Right lobe of liver (tissue), 4 donors: ENCODE measurements at regions not wholly inside any gene's neighbourhood (a gene's known extent, or its start where the extent isn't known, plus 50 kb on each side); places are given as distances from the start of the nearest gene placed in this dataset.

ENCODE experiments used
- POLR2A ChIP-seq: fragments of 450-650 bp; IDR thresholded peaks from one replicate; pipeline ENCODE4 v1.6.1; 2017; ENCODE audit warnings: antibody characterized with exemption, mild to moderate bottlenecking
- TF ChIP-seq, protein P1 (sequence below), 4 donors: fragments of 200-600 bp in 3 of 4; fragments of 450-650 bp in 1 of 4; IDR thresholded peaks; one replicate each; pipeline versions ENCODE4 v1.5.1 to v1.8.0; 2016 to 2022; ENCODE audit warnings: antibody characterized with exemption in 4 of 4, mild to moderate bottlenecking in 2 of 4
- donor health status: DM: no; HTN: no; CAD: no.
- donor health status: DM: no; HTN: no; CAD: no.
- donor health status: DM: no; HTN: yes; CAD: no.

- TF ChIP-seq, protein P1, sequence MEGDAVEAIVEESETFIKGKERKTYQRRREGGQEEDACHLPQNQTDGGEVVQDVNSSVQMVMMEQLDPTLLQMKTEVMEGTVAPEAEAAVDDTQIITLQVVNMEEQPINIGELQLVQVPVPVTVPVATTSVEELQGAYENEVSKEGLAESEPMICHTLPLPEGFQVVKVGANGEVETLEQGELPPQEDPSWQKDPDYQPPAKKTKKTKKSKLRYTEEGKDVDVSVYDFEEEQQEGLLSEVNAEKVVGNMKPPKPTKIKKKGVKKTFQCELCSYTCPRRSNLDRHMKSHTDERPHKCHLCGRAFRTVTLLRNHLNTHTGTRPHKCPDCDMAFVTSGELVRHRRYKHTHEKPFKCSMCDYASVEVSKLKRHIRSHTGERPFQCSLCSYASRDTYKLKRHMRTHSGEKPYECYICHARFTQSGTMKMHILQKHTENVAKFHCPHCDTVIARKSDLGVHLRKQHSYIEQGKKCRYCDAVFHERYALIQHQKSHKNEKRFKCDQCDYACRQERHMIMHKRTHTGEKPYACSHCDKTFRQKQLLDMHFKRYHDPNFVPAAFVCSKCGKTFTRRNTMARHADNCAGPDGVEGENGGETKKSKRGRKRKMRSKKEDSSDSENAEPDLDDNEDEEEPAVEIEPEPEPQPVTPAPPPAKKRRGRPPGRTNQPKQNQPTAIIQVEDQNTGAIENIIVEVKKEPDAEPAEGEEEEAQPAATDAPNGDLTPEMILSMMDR (IDR thresholded peaks at IDR 0.05), result no peak
- TF ChIP-seq POLR2A, result no peak
These were observed 124.4 kb downstream of the RIN2 start for GRCh38 chr20:19882446-19882845.
